Right ventricle myocardium superior (tissue), 1 donor: ENCODE measurements at regions not wholly inside any gene's neighbourhood (a gene's known extent, or its start where the extent isn't known, plus 50 kb on each side); places are given as distances from the start of the nearest gene placed in this dataset.
"Not testable (repeated sequence)": the region's sequence is repeated elsewhere in the genome, so short reads cannot be mapped to it uniquely, and the experiment has no call there.

Experiments
- ATAC-seq: fragments of 200-7000 bp; cut with Tn5 transposase; one replicate; pipeline ENCODE4 v1.9.1; 2020; ENCODE audit warnings: mild to moderate bottlenecking; ENCODE audit not compliant: poor library complexity
- DNase-seq: peaks from one replicate; pipeline ENCODE4 v3.0.0-alpha.2; 2020
- intact Hi-C: fragments of 100-400 bp; cut with DNase I; formaldehyde crosslinking; loops from one replicate; pipeline ENCODE4 v1.11.2; 2022
- donor health status: DM: no; HTN: yes; CAD: no; lungs with severe emphysema.

DNA sequence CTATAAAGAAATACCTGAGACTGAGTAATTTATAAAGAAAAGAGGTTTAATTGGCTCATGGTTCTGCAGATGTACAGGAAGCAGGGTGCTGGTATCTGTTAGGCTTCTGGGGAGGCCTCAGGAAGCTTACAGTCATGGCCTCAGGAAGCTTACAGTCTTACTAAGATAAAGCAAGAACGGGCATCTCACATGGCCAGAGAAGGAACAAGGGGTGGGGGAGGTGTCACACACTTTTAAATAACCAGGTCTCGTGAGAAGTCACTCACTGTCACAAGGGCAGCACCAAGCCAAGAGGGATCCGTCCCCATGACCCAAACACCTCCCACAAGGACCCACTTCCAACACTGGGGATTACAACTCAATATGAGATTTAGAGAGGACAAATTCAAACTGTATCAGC lies 192.8 kb upstream of the B3GAT1 start:
- DNase-seq (no peak), ATAC-seq (no peak)
- intact Hi-C loops = no loop called here

DNA sequence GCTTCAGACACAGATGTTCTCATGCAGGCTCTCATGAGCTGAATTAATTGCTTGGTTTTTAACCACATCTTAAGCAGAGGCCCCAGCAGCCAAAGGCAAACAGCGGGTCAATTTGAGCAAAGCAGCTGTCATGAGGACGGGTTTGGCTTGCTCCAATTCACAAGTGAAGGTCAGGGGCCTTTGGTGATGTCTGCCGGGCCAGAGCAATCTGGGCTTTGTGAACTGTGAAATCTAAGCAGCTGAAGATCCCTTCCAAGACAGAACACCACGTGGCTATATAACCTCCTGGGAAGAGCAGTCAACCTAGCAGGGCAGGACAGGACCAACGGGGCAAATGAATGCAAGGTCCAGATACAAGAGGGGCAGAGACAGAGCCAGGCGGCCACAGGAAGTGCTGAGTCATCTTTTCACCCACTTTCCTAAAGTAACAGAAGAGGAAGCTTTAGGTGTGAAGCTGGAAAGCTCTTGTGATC lies 187.3 kb upstream of the B3GAT1 start:
- intact Hi-C loops = no loop called here
- no peak for DNase-seq
- no peak for ATAC-seq

DNA sequence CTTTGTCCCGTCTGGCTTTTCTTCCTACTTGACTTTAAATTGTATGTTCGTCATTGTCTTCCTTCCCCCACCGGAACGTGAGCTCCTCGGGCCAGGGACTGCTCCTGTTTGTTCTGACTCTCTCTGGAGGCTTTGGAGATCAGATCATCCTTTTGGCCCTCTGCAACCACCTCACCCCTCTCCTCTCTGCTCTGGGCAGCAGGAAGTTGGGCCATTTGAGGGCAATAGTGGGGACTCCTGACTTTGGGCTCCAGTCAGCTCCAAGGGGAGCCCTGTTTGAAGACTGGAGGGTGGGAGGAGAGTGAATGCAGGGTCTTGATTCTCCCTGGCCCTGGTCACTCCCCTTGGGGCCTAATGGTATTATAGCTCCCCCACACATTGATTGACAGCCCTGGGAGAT lies 186.3 kb upstream of the B3GAT1 start:
- no peak for ATAC-seq
- no peak for DNase-seq
- intact Hi-C loops = no loop called here

DNA sequence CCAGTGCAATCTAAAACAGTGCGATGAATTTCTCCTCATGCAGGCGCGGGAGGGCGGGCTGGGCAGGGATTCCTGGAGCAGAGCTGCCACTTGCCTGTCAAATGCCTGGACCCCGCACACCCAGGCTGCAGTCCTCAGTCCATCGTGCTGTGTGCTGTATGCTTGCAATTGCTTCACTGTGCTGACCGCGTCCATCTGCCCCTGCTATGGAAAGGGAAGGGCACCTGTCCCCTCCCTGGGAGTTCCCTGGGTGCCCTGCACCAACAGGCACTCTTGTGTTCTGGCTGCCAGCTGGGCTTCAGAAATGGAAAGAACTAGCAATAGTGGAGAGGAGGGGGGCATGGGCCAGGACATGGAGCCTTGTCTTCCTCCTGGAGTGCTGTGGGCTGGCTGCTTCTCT lies 185.4 kb upstream of the B3GAT1 start:
- no peak for DNase-seq
- ATAC-seq = no peak
- intact Hi-C loops = no loop called here

DNA sequence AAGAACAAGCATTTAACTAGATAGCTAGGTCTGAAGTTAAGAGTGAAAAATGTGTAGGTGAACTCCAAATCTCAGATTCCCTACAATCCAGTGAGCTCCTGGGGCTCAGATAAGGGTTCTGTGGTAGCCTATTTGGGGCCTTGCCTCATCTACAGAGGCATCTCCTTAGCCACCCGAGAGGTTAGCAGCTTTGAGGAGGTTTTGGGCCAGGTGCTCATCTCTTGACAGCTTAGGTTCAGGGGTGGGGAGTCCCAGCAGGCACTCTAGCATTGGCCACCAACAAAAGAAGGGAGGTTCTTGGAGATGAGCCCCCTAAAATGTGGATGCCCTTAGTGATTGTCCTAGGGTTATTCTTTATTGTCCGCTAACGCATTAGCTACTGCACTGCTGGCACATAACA lies 184.4 kb upstream of the B3GAT1 start:
- intact Hi-C loops = no loop called here
- DNase-seq = no peak
- ATAC-seq = no peak

DNA sequence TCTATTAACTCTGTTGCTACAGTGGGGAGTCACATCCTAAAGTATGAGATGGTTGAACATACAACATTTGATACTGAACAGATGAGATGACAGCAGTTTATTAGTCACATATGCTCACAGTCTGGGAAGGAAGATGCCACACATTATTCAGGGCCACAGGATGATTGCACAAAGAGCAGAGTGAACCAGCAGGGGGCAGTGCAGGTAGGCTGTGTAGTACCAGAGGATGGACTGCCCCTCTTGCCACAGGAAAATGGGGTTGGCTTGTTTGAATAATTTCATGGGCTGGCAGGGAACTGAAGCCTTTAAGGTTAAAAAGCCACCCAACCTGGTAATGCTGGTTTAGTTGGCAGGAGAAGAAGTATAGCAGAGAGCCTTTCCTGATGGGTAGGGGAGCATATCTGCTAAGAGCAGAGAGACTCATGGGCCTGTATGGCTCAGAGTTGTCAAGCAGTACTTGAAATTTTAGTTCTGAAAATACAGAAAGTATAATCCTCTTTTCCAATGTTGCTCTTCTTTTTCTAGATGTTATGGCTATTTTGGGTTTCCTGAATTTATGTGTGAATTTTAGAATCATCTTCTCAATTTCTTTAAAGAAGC lies 180.4 kb upstream of the B3GAT1 start:
- intact Hi-C loops = no loop called here
- DNase-seq (no peak), ATAC-seq (no peak)

DNA sequence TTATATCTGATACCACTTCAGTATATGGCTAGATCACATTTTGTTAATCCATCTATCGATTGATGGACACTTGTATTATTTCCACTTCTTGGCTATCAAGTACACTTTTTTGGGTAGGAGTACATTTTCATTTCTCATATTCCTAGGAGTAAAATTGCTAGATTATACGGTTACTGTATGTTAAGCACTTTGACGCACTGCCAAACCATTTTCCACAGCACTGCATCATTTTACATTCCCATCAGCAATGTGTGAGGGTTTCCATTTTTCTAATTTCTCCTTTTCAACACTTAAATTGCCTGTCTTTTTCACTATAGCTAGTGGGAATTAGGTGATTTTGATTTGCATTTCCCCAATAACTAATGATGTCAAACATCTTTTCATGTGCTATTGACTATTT lies 179.3 kb upstream of the B3GAT1 start:
- DNase-seq (no peak), ATAC-seq (no peak)
- intact Hi-C loops = no loop called here

DNA sequence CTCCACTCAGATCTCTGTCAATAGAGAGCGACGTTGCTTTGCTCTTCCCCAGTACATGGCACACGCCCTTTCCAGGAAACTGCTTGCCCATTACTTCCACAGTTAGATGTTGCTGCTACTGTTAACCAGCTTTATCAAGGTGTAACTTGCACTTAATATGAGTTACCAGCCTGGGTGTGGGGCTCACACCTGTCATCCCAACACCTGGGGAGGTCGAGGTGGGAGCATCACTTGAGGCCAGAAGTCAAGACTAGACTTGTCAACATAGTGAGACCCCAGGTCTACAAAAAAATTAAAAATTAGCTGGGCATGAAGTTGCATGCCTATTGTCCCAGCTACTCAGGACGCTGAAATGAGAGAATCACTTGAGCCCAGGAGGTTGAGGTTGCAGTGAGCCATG lies 177.1 kb upstream of the B3GAT1 start:
- intact Hi-C loops = no loop called here
- ATAC-seq = no peak

DNA sequence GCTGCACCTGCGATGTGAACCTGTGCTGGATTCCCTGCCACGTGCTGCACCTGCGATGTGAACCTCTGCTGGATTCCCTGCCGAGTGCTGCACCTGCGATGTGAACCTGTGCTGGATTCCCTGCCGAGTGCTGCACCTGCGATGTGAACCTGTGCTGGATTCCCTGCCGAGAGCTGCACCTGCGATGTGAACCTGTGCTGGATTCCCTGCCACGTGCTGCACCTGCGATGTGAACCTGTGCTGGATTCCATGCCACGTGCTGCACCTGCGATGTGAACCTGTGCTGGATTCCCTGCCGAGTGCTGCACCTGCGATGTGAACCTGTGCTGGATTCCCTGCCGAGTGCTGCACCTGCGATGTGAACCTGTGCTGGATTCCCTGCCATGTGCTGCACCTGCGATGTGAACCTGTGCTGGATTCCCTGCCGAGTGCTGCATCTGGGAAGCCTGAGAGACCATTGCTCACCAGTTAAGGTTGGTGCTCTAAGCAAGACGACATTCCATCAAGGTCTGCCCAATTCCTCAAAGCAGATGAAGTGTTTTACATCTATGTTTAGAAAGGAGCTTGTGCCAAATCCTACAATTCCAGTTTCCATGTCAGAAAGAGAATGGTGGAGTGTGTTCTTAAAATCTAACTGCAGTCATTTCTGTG lies 176.5 kb upstream of the B3GAT1 start:
- DNase-seq, intact Hi-C loops, ATAC-seq: not testable (repeated sequence)

More for the DNA sequence above, 177.1 kb upstream of the B3GAT1 start:
- no peak for DNase-seq

DNA sequence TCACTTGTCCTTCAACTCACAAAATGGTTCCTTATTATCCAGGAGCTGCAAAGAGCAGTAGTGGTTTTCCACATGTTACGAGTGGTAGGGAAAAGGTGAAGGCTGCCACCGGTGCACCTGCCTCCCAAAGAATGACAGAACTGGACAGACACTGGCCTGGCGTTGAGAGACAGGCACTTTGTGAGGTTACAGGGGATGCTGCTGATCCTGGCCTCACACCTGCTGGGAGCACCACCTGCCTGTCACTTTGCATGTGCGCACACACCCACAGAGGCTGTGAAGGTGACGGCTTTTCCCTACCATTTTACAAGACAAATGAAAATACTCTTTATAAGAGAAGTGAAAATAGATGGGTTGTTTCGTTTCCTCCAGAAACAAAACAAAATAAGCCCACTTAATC lies 175.3 kb upstream of the B3GAT1 start:
- intact Hi-C loops = no loop called here
- ATAC-seq (no peak), DNase-seq (no peak)

DNA sequence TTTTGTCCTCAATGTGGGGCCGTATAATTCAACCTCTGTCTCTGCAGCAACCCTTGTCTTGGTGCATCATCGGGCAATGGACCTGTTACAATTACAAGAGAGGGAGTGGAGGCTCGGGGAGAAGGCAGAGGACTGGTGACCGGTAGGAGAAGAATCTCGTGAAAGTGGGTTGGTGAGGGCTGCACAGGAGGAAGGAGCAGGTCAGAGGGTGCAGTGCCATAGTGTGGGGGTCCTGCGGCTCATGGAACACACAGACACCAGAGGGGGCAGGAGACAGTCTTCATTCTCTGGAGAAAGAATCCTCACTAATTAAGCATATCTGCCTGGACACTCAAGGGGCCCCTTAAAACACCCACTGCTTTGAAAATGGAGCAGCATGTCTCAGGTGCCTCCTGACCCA lies 174.7 kb upstream of the B3GAT1 start:
- DNase-seq (no peak), ATAC-seq (no peak)
- intact Hi-C loops = no loop called here

DNA sequence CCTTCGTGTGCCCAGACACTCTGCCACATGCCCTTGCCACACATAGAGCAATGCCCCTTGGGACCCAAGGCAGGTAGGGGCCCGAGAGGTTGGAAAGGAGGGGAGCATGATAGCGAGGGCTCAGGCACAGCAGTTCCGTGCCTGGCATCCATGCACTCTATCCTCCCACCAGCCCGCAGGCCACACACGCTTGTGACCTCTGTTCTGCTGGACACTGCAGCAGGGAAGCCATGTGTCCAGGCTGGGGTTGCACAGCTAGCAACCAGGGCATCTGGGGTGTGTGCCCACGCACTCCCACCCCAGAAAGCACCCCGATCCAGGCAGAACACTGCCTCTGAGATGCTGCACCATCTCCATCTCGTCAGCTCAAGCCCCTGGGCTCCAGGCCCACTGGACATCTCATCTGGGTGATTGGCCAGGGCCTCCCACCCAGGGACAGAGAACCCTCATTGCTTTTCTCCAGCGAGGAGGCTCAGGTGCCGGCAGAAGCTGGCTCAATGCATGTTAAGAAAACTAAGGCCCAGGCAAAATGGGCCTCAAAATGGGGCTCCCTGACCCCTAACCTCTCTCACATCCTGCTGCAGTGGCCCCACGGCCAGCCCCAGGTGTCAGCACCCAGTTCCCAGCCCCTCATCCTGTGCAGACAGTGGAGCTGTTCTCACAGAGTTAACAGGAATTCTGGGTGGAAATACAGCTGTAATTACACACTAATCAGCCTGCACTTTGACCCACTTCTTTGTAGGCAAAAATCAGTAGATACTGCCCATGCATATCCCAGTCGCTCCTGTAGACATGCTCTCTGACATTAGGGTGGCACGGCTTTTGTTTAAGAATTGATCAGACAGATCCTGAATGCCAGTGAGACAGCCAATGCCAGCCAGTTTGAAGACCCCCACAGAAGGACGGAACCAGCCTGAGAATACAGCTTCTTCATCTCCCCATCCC lies 173.9 kb upstream of the B3GAT1 start:
- DNase-seq (no peak), ATAC-seq (no peak)
- intact Hi-C loops = no loop called here

DNA sequence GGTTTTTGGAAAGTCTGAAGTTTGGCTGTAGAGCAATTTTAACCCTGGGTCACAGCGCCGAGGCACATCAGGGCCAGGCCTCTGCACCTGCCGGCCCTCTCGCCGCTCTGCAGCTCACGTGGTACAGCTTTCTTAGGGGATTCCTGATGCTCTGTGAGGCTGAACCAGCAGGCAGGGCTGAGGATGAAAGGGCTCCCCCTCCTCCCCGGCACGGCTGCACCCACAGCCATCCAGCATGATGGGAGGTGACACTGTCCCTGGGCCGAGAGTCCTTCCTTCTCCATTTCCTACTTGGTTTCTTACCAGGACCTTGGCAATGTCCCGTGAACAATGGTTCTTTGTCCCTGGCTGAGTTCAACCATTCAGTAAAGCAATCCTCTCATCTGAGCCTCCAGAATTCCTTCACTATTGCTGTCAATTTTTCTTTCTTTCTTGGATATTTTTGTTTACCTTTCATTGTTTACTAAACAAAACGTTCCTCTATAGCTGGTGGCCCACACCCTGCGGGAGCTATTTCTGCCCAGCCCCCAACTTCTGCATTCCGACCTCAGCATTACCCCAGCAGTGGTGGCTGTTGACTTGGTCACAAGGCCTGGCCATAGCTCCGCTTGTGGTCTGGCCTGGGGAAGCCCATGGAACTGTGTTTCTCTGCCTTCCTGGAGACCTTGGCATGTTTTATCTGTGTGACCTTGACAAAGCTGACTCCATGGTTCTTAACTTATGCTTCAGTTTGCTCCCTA lies 172.8 kb upstream of the B3GAT1 start:
- DNase-seq (no peak), ATAC-seq (peak; percentile 12)
- intact Hi-C loops = no loop called here

DNA sequence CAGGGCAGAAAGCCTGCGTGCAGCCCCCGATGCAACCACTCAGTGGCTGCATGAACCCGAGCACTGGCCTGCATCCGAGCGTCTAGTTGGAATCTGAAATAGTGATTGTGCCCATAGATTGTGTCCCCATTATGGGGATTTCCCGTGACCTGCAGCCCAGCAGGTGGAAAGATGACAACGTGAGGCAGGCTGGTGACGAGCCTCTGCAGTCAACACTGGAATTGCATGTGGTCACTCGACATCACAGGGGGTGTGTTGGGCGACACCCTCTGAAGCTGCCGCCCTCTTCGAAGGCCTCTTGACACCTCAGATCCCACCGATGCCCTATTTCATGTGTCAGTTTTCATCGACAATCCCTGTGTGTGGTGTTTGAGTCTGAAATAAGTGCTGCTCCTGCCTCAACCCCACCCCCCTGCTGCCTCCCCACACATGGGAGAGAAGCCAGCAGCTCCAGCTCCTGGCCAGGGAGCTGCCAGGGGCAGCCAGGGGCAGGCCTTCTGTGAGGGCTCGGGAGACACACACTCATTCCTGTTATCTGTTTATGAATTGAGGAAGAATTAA lies 172.0 kb upstream of the B3GAT1 start:
- intact Hi-C loops = no loop called here
- DNase-seq = peak; percentile 55
- ATAC-seq = peak; percentile 84

DNA sequence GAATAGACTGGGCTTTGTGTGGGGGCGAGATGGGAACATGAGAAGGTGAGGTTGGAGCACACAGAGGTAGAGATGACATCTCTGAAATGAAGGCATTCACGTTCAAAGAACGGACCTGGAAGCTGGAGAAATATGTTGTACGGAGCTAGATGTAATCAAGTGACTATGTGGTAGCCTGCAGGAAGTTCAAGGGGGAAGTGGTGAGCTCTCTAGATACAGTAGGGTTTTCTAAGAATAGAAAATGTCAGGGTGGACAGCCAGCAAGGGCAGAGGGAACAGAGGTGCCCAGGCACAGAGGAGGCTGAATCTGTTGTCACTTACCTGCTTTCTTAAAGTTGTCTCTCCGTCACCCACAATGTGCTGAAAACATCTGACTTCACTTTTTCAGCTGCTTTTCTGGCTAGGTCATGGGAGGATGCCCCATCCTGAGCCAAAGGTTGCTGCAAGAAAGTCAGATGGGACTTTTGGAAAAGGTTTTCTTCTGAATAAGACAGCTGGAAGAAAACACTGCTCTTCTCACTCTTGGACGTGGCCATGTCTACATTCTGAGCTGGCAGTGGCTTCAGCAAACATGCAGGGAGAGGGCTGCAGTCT lies 171.5 kb upstream of the B3GAT1 start:
- ATAC-seq (peak; percentile 74), DNase-seq (no peak)
- intact Hi-C loops = no loop called here

DNA sequence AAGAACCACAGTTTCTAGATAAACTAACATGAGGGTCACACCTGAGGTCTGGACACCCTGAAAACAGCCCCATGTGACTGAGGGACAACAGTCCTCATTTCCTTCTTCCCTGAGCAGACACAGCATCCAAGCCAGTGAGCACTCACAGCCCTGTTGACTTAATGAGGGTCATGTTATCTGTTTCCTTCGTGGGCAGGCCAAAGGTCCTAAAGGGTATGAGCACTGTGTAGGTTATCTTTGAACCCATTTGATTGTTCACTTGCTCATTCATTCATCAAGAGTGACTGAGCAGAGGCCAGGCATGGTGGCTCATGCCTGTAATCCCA lies 170.7 kb upstream of the B3GAT1 start:
- no peak for ATAC-seq

DNA sequence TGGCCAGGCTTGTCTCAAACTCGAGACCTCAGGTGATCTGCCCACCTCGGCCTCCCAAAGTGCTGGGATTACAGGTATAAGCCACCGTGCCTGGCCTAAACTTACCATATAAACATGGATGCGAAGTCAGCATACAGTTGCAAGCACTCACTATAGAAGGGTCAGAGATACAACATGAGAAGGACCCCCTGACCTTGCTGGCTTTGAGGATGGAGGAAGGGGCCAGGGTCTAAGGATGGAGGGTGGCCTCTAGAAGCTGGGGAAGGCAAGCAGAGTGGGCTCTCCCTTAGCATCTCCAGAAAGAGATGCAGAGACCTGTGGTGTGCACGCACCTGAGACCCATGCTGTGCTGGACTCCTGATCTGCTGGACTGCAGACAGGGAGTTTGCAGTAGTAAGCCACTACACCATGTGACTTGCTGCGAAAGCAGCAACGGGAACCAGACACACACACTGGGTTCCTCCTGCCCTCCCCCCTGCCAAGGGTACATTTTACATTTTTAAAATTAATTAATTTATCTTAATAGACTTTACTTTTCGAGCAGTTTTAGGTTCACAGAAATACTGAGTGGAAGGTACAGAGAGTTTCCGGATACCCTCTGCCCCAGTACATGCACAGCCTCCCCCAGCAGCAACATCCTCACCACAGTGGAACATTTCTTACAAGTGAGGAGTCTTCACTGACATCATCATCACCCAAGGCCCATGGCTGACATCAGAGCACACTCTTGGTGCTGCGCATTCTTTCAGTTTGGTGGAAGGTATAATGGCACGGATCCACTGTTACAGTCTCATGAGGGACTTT lies 170.1 kb upstream of the B3GAT1 start:
- intact Hi-C loops = no loop called here
- no peak for ATAC-seq
- no peak for DNase-seq

More for the DNA sequence above, 170.7 kb upstream of the B3GAT1 start:
- intact Hi-C loops = no loop called here
- no peak for DNase-seq

DNA sequence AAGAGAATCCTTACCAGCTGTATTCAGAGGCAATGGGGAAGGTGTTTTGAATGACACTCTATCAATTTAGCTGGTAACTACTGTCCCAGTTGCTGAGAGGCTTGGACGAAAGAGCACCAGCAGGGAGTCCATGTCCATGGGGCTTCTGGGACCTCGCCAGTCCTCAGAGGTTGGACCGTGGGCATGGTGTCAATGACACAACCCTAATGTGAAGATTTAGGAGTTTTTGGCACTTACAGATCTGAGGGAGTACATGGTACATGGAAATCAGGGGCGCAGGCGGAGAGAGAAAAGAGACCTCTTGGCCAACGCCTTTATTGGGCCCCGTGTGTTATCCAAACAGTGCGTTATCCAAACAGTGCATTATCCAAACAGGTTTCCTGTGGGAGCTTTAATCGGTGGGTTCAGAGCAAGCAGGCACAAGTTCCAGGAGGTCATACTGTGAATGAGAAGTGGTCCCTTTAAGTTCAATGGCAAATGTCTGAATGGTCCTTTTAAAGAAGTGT lies 169.1 kb upstream of the B3GAT1 start:
- DNase-seq = no peak
- intact Hi-C loops = no loop called here
- no peak for ATAC-seq
